Hematopoietic multipotent progenitor cell treated with erythropoietin and hydrocortisone succinate and interleukin-3 and kit ligand, for 8 days (in vitro differentiated cells): ENCODE measurements at regions not wholly inside any gene's neighbourhood (a gene's known extent, or its start where the extent isn't known, plus 50 kb on each side); places are given as distances from the start of the nearest gene placed in this dataset.

Experiments used
- DNase-seq: peaks from one replicate; pipeline ENCODE4 v3.0.0-alpha.2; 2015

- no peak for DNase-seq
Observed at GRCh38 chr9:16347886-16348285, 522.6 kb downstream of the BNC2 start.

GRCh38 chr9:16348531-16348930, 521.9 kb downstream of the BNC2 start:
- no peak for DNase-seq

GRCh38 chr9:16352251-16352650, 518.2 kb downstream of the BNC2 start:
- no peak for DNase-seq

- no peak for DNase-seq
Observed at GRCh38 chr9:16352791-16353401, 517.6 kb downstream of the BNC2 start.

GRCh38 chr9:16356196-16356765, 514.2 kb downstream of the BNC2 start:
- DNase-seq, result no peak

GRCh38 chr9:16357828-16358227, 512.6 kb downstream of the BNC2 start:
- DNase-seq, result no peak

- no peak for DNase-seq
Observed at GRCh38 chr9:16358751-16359150, 511.7 kb downstream of the BNC2 start.
